Stimulated activated CD4-positive, alpha-beta T cell treated with anti-CD3 and anti-CD28 coated beads, TNF-alpha, amount 100 ng/mL, for 48 hours (primary cell): ENCODE measurements at regions not wholly inside any gene's neighbourhood (a gene's known extent, or its start where the extent isn't known, plus 50 kb on each side); places are given as distances from the start of the nearest gene placed in this dataset.

Experiments used
- DNase-seq, 3 donors: peaks; one replicate each; pipeline ENCODE4 v3.0.0-alpha.2; 2020; ENCODE audit warnings: low read depth in 3 of 3

DNA sequence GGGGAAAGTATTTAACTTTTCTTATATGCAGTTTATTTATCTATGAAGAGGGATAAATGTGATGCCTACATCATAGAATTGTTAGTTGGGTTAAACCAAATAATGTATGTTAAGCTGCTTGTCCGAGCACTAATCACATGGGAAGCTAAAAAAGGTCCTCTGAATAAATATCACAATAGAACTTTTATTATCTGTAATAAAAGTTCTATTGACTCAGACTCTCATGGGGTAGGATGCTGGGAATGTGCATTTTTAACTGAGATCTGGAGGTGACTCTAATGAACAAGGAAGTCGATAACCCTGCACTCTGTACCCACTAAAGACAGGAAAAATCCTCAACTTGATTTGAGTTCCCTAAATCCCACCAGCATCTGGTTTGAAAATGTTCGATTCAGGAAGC lies 205.9 kb upstream of the IL12B start:
- no peak for DNase-seq

DNA sequence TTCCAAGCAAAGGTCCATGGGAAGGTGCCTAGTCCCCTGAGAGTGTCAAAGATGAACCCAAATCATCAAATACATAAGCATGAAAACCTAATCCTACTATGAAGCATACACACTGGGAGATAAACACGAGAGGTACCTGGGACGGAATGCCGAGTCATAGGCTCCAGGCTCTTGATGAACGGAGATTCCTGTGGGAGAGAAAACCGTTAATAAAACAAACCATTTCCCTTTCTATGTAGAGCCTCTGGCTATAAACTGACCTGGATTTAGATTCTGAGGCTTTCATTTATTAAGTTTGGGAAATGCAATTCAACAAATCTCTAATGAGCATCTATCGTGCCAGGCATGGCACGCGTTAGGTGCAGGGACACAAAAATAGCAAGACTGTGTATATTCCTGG lies 206.4 kb upstream of the IL12B start:
- no peak for DNase-seq

DNA sequence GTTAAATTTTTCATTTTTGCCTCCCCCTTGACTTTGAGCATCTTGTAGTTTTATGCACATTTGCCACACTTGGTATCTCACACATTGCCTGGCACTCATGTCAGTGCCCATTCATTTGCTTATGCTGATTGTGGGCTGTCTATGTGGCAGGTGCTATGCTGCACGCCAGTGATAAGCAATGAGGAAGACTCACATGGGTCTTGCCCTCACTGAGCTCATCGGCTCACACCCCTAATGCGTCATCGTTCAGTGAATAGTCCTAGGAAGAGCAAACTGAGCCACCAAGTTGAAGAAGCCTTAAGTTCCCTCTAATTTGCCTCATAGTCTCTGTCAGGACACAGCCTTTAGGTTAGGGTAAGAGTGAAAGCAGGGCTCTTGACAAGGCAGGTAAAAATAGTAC lies 209.4 kb upstream of the IL12B start:
- no peak for DNase-seq

DNA sequence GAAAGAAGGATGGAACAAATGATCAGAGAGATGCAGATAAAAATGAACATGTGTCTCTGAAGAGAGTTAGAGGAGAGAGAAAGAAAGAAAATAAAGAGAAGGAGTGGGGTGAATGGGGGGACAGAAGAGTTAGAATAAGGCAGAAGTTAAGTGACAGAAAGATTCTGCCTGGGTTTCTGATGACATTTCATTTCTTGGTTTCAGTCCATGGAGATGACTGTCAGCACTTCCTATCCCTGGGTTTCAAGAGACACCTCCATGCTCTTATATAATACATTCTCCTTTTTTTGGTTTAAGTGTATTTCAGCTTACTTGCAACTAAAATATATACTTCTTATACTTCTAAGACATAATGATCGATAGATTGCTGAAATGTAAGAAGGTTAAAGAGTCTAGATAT lies 213.0 kb upstream of the IL12B start:
- no peak for DNase-seq

DNA sequence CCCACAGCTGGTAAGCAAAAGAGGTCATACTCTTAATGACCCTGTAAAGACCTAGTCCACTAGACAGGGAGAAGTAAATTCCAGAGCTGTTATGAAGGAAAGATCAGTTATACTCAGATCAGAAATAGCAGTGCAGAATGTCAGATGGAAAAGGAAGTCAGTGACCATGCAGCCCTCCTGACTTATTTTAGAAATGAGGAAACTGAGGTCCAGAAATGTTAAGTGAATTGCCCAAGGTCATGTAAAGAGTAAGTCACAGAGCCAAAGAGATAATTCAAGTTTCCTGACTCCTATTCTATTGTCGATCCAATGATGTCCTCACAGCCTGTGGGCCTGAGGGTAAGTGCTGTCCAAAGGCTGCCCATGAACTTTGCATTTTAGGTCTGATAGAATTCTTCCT lies 214.9 kb upstream of the IL12B start:
- DNase-seq, result no peak

DNA sequence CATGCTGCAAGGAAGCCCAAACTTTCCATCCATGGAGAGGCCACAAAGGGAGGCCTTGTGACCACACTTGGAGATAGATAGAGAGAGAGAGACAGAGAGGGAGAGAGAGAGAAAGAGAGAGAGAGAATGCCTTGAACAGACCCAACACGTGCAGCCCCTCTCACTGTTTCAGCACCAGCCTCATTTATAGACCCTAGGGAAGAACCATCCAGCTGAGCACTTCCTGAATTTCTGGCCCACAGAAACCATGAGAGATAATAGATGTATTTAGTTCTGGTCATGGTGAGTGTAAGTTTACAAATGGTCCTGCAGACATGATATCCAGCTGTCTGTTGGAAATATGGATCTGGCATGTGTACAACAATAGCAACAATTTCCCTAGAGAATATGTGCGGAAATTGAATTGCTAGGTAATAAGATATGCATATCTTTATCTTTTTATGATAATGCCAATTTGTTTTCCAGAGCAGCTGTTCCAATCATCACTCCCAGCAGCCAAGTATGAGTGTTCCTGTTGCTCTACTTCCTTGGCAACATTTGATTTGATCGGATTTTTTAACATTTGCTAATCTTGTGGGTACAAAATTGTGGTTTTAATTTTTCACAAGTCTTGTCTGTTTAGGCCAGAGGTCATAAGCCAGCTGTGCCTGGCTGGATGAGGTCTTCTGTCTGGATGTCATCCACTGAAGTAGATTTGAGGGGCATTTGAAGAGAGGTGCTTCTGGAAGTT lies 217.3 kb upstream of the IL12B start:
- DNase-seq, result no peak

DNA sequence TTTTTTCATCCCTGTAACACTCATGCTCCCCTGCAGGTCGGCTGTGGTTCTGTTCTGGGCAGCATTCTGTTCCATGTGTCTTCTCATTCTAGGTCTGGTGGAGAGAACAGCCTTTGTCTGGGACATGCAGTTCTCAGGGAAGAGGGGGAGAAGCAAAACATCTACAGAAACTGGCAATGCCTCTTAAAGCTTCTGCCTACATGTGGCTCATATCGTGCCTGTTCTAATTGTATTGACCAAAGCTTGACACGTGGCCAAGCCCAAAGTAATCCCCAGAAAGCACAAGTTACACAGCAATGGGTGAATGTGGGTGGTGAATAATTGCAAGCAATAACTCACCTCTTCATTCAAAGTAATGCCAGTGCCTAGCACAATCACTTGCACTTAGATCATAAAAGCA lies 218.2 kb upstream of the IL12B start:
- no peak for DNase-seq

DNA sequence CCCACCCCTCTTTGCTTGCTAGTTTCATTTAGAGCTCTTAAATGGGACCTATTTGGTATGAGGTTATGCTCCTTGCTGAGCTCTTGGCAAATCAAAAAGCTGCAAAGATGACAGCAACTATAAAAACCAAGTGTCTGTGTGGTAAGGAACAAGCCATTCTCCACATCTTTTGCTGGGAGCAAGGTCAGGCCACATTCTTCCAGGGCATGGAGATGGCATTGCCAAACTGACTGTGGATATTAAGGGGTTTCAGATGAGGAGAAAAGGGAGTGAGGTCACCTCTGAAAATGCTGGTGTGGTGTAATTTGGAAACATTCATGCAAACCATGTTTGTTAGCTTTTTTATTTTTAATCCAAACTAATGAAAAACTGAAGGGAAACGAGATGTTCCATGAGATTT lies 218.8 kb upstream of the IL12B start:
- no peak for DNase-seq

DNA sequence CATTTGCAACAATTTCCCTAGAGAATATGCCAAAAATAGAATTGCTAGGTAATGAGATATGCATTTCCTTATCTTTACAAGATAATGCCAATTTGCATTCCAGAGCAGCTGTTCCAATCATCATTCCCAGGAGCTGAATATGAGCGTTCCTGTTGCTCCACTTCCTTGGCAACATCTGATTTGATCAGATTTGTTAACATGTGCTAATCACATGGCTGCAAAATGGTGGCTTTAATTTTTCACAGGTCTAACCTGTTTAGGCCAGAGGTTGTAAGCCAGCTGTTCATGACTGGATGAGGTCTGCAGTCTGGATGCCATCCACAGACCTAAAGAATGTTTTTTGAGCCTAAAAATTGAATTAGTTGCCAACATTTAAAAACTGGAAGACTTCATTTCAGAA lies 220.7 kb upstream of the IL12B start:
- DNase-seq, result no peak

DNA sequence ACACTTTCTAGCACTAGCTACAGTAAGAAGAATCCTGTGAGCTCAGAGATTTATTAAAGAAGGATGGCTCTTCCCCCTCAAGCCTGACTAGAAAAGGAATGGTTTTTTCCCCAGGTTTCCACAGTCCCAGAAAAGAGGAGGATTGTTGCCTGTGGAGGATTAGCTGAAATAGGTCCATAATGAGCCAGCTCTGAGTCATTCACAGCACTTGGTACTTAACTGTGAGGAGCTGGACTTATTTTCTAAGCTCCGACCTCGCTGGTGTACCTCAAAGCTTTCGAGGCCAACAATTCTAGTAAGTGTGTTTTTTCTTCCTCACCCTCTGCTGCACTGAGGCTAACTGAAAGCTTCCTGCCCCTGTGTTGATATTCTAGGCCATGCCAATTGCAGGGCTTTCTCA lies 222.5 kb upstream of the IL12B start:
- DNase-seq, result no peak

DNA sequence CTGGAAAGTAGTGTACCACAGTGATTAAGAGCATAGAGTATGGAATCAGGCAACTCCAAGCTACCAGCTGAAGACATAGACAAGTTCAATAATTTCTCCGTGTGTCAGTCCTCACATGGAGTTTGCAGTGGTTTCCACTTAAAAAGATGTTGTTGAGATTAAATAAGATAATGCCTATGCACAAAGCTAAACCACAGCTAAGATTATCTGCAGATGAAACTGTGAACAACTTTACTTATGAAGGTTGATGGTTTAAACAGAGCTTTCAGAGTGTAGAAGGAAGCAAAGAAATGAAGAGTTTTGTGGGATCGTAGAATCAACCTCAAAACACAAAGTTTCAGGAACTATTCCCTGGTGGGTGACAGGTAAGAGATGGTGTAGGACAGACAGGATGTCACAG lies 223.5 kb upstream of the IL12B start:
- DNase-seq, result no peak

DNA sequence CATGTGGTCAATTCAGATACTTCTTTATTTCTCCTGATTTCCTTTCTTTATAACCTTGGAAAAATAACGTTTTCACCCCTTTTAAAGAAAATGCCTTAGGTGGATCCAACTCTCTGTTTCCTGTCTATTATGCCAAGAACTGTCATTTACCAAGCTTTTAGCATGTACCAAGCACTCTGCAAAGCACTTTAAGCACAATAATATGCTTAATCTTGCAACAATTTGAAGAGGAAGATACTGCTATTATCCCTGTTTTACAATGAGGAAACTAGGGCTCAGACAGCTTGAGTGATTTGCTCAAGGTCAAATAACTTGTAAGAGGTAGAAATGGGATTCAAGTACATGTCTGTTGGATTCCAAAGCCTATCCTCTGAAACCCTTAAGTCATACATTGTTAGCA lies 224.8 kb upstream of the IL12B start:
- no peak for DNase-seq

DNA sequence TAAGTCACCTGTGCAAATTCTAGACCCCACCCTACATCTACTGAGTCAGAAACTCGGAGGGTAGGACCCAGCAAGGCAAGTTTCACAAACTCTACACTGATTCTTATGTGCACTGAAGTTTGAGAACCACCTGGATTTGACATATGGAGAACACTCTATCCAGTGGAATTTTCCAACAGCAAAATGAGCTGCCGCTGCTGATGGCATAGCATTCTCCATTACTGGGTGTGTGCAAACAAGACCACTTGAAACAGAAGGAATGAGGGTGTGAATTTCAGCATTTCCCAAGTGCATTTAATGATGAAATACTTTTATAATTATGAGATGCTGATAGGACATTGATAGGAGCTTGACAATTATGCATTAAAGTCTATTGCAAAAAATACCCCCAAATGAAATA lies 229.1 kb upstream of the IL12B start:
- DNase-seq, result no peak

DNA sequence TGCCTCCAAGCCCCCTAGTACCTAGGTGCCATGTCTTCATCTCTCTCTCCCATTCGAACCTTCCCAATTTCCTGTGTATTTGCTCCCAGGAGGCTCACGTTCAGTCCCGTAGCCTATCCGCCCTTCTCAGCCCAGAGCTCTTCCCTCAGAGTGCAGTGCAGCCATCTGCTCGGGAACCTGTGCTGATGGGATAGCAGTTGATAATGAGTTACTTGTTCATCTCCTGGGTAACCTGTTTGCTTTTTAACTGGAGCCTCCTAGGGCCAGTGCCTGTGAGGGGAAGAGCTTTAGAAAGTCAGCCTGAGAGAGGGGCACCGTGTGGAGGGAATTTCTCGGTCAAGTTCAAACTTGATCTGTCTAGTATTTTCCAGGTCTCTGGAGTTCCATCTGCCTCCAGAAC lies 229.8 kb upstream of the IL12B start:
- DNase-seq, result no peak

DNA sequence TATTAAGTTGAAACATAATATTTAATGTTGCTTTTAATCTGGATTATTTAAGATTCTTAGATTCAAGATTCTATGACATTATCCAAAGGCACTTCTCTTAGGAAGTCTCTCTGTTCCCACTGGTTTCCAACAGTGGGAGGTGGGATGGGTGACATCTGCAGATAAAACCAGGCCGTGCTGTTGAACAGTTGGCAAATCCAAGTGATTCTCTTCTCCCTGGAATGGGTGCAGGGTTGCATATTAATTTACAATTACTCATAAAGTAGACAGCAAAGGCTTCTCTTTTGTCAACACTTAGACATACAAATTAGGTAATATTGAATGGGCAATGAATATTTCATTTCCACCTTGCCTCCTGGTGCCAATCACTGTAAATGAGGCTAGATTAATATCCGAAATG lies 233.7 kb upstream of the IL12B start:
- no peak for DNase-seq

DNA sequence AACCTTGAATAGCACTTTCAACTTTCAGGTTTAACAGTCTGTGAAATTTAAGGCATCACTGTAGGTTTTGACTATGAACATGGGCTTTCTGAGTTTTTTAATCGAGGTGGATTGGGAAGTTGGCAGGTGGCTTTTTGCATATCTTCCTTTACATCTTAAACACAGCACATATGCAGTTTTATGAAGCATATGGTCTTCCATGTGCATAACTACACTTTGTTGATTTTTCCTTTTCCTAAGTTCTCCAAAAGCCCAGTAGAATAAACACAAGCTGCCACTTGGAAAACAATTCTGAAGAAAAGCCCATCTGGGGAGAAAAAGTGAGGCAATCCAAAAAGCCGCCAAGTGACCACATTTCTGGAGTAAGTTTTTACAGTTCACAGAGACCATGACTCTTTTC lies 236.5 kb upstream of the IL12B start:
- no peak for DNase-seq

DNA sequence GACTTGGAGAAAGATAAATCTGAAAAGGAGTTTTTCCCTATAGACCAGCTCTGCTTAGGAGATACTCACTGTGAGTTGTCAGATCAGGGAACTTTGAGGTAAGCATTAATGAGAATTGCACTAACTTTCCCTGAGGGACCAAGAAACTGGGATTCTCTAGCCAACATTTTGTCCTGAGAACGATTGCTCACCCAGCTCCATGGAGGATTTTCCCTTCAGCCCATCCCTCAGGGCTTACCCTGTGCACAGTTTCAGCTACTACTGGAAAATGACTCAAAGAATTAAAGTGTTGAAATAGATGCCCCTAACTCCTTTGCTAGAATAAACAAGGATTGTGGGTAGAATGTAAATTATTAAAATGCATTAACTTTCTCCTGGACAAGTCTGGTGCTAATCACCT lies 237.2 kb upstream of the IL12B start:
- DNase-seq, result no peak

DNA sequence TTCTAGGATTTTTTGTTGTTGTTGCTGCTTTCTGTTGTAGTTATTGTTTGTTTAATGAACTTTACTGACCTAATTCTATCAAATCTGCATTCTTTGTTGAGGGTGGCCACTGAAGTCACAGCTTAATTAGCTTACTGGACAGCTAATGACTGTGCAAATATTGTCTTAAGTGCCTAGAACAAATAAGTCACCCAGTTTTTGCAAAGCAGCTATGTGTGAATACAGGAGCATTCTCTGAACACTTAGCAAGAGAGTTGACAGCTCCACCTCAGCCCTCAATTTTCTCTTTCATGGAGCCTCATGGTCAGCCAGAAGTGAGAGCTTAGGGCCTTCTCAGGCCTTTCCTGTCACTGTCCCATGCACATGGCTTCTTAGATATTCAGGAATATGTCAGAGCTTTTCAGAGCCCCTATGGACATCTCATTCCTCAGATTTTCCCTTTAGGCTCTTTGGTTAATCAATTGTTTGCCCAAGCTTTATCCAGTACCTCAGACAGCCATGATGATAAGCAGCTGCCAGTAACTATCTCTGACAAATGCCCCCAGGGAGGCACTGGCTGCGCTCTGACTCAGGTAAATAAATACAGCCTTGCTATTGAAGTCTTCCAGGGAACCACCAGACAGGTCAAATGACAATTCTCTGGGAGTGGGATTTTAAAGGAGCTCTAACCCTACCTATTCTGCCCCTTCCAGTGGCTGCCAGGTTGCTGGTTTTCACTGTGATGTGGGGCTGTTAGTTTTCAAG lies 241.4 kb upstream of the IL12B start:
- DNase-seq, result no peak

DNA sequence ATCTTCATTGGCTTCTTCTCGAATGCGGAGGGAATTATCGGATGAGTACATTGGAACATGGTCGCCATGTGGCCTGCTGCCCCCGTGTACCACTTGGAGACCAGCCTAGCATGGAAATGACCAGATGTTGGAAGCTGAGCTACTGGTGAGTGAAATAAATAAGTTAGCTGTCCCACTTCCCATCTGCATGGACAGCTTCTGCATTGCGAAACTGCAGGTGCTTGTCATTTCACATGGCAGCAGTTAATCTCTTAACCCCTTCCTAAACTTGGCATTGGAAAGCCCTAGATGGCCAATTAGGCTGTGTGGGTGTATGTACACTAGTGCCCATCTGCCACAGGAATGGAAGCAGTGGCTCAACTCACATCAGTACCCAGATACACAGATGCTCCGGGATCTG lies 246.6 kb upstream of the IL12B start:
- DNase-seq, result no peak

DNA sequence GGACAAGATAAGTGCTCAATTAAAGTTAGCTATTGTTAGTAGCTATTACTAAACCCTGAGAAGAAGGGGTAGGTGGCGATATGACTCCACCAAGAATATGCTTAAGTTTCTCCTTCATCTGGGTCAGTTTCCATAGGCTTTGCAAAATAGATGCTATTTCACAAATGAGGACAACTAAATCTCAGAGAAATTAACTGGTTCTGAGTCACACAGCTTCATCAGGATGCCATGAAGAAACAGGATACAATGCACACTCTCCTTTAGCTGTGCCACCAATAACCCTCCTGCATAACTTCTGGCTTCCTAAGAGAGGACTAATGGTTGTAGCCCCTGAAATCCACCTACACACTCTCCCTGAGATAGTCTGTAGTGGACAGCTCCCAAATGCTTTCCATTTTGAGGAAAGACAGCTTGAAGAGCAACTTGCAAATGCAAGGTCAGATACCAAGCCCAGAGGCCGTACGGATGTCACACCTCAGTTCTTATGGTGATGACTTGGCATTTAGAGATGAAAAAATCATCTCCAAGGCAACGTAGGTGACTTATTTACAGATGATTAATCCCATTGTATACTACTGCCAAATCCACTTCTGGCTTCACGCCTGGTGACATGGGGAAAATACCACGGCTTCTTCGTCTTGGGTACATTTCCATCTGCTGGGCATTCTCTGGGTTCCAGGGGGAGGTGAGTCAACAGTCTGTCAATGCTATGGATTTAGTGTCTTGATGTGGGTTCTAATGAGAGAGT lies 251.4 kb upstream of the IL12B start:
- DNase-seq, result no peak

DNA sequence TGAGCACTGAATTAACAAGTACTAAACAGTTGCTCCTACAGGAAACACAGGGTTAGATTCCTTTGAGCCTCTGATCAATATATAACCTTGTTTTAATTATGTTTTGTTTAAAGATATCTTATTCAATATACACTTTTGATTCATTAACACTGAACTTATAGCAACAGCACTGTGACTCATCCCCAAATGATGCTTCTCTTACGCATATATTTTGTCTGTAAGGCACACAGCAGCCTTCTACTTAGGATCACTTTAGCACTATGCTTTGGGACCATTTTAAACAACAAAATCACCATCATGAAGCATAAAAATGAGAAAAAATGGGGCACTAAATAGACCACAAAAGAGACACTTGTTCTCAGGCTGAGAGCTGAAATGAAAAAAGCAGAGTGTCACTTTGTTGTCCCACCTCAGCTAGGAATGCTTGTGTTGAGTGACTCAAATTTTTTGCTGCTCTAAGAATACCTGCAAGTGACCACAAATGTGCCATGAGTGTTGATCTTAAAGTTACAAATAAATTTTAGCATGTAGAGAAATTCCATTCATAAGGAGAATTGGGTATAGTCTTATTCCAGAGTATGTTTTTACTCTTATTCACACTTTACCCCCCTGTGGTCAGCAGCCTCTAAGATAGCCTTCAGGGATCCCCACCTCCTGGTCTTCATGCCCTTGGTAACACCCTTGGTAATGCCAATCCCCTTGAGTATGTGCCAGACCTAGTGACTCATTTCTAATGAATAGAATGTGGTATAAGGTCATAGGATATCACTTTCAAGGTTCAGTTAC lies 252.7 kb upstream of the IL12B start:
- DNase-seq, result no peak

DNA sequence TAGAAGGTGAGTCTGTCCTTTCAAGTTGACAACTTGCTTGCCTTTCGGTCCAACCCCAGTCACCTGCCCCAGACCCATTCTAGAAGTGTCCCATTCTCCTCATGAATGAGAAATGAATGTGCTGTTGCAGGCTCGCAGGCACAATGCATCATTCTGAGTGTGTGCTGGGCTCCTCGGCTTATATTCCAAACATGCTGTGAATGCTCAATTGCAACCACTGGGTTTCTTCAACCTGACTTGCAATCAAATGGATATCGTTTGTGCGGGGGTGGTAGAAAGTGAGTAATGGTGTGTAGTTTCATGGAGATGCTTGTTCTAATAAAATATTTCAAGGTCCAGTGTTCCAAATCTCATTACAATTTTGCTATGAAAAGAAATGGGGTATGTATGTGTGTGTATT lies 256.6 kb upstream of the IL12B start:
- DNase-seq, result no peak
